ENCODE measurements at regions not wholly inside any gene's neighbourhood (a gene's known extent, or its start where the extent isn't known, plus 50 kb on each side); places are given as distances from the start of the nearest gene placed in this dataset.

- TF ChIP-seq, protein P1, sequence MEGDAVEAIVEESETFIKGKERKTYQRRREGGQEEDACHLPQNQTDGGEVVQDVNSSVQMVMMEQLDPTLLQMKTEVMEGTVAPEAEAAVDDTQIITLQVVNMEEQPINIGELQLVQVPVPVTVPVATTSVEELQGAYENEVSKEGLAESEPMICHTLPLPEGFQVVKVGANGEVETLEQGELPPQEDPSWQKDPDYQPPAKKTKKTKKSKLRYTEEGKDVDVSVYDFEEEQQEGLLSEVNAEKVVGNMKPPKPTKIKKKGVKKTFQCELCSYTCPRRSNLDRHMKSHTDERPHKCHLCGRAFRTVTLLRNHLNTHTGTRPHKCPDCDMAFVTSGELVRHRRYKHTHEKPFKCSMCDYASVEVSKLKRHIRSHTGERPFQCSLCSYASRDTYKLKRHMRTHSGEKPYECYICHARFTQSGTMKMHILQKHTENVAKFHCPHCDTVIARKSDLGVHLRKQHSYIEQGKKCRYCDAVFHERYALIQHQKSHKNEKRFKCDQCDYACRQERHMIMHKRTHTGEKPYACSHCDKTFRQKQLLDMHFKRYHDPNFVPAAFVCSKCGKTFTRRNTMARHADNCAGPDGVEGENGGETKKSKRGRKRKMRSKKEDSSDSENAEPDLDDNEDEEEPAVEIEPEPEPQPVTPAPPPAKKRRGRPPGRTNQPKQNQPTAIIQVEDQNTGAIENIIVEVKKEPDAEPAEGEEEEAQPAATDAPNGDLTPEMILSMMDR (conservative IDR thresholded peaks at IDR 0.05 in 1 of 2, IDR thresholded peaks at IDR 0.05 in 1 of 2; ENCODE audit: low read depth in 1 of 2, low read length in 2 of 2), result no peak
- no peak for TF ChIP-seq EZH2 (IDR thresholded peaks at IDR 0.05; ENCODE audit: low read length, missing control alignments)
These were observed 169.4 kb upstream of the GRB10 start for GRCh38 chr7:50952120-50952519.

Data from fibroblast of lung (primary cell).